Left hindlimb (tissue), 1 donor: ENCODE measurements at regions not wholly inside any gene's neighbourhood (a gene's known extent, or its start where the extent isn't known, plus 50 kb on each side); places are given as distances from the start of the nearest gene placed in this dataset.

Source experiments
- DNase-seq: peaks from one replicate; pipeline ENCODE4 v3.0.0-alpha.2; 2018

- no peak for DNase-seq
Observed at GRCh38 chr15:39192979-39193560, 387.8 kb upstream of the THBS1 start.

- no peak for DNase-seq
Observed at GRCh38 chr15:39193611-39194010, 387.3 kb upstream of the THBS1 start.

GRCh38 chr15:39194106-39194830 lies 386.6 kb upstream of the THBS1 start:
- DNase-seq: no peak

GRCh38 chr15:39195961-39196486 lies 384.9 kb upstream of the THBS1 start:
- no peak for DNase-seq

- no peak for DNase-seq
Observed at GRCh38 chr15:39198044-39199000, 382.6 kb upstream of the THBS1 start.

GRCh38 chr15:39199076-39199475 lies 381.8 kb upstream of the THBS1 start:
- peak; percentile 52 for DNase-seq

GRCh38 chr15:39200586-39200985 lies 380.3 kb upstream of the THBS1 start:
- DNase-seq: no peak

GRCh38 chr15:39202641-39203040 lies 378.2 kb upstream of the THBS1 start:
- no peak for DNase-seq

GRCh38 chr15:39204031-39204430 lies 376.8 kb upstream of the THBS1 start:
- no peak for DNase-seq

- DNase-seq: no peak
Observed at GRCh38 chr15:39205081-39205480, 375.8 kb upstream of the THBS1 start.

- no peak for DNase-seq
Observed at GRCh38 chr15:39205506-39206371, 375.1 kb upstream of the THBS1 start.

GRCh38 chr15:39207532-39208115 lies 373.3 kb upstream of the THBS1 start:
- DNase-seq: no peak

GRCh38 chr15:39208187-39208586 lies 372.7 kb upstream of the THBS1 start:
- DNase-seq: no peak

GRCh38 chr15:39209548-39210211 lies 371.2 kb upstream of the THBS1 start:
- DNase-seq: no peak

- DNase-seq: no peak
Observed at GRCh38 chr15:39211108-39211979, 369.5 kb upstream of the THBS1 start.

GRCh38 chr15:39213385-39213840 lies 367.5 kb upstream of the THBS1 start:
- peak; percentile 51 for DNase-seq

- DNase-seq: no peak
Observed at GRCh38 chr15:39215015-39215414, 365.9 kb upstream of the THBS1 start.

- DNase-seq: no peak
Observed at GRCh38 chr15:39216816-39217215, 364.1 kb upstream of the THBS1 start.

- DNase-seq: no peak
Observed at GRCh38 chr15:39219608-39220007, 361.3 kb upstream of the THBS1 start.
